H1 (cell line): ENCODE measurements at regions not wholly inside any gene's neighbourhood (a gene's known extent, or its start where the extent isn't known, plus 50 kb on each side); places are given as distances from the start of the nearest gene placed in this dataset.

ENCODE experiments used
- CBX5 ChIP-seq: fragments of 300-800, 300-1000 bp; sonication (generic); IDR thresholded peaks from 2 replicates; pipeline ENCODE4 v1.7.1; 2016; ENCODE audit warnings: antibody characterized with exemption, low read length, low read depth
- CBX8 ChIP-seq: fragments of 300-800, 300-1000 bp; sonication (generic); IDR thresholded peaks from 2 replicates; pipeline ENCODE4 v1.7.1; 2016; ENCODE audit warnings: low read depth, low read length, borderline replicate concordance
- CEBPB ChIP-seq: IDR thresholded peaks from 2 replicates; pipeline ENCODE4 v1.6.1; 2012; ENCODE audit warnings: low read depth, low read length
- CREB1 ChIP-seq: IDR thresholded peaks from 2 replicates; pipeline ENCODE4 v1.6.1; 2012; ENCODE audit warnings: inconsistent platforms
- EGR1 ChIP-seq: IDR thresholded peaks from 2 replicates; pipeline ENCODE4 v1.6.1; 2011; ENCODE audit warnings: low read depth, low read length, borderline replicate concordance
- FOSL1 ChIP-seq: IDR thresholded peaks from 2 replicates; pipeline ENCODE4 v1.6.1; 2011; ENCODE audit warnings: mild to moderate bottlenecking, low read depth, low read length, moderate library complexity; ENCODE audit not compliant: insufficient read depth
- GTF2F1 ChIP-seq: IDR thresholded peaks from 2 replicates; pipeline ENCODE4 v1.6.1; 2012; ENCODE audit warnings: low read depth, low read length, improper control_type of control experiment, borderline replicate concordance
- HDAC2 ChIP-seq, 2 experiments: fragments of 300-600 bp in 1 of 2; sonication (generic) in 1 of 2; IDR thresholded peaks; 2 replicates each; pipeline ENCODE4 v1.6.1; 2011 to 2012; ENCODE audit warnings: low read depth in 2 of 2, low read length in 2 of 2, mild to moderate bottlenecking in 2 of 2, moderate library complexity in 2 of 2, borderline replicate concordance in 1 of 2, inconsistent platforms in 1 of 2
- HDAC6 ChIP-seq: IDR thresholded peaks from one replicate; pipeline ENCODE4 v1.7.1; 2012; ENCODE audit warnings: low read depth, mild to moderate bottlenecking, inconsistent platforms, low read length, moderate library complexity
- MAFK ChIP-seq: IDR thresholded peaks from 2 replicates; pipeline ENCODE4 v1.6.1; 2012; ENCODE audit warnings: low read depth, mild to moderate bottlenecking, improper control_type of control experiment, low read length
- PHF8 ChIP-seq: fragments of 200-600 bp; sonication (generic); conservative IDR thresholded peaks from 2 replicates; pipeline ENCODE4 v1.7.1; 2012; ENCODE audit warnings: low read depth, mild to moderate bottlenecking, inconsistent platforms, low read length, moderate library complexity
- POLR2A ChIP-seq, 2 experiments: IDR thresholded peaks; 1 replicate in 1 of 2; 2 replicates in 1 of 2; pipeline ENCODE4 v1.6.1; 2011; ENCODE audit warnings: low read depth in 2 of 2, low read length in 2 of 2, mild to moderate bottlenecking in 2 of 2; ENCODE audit errors: control extremely low read depth in 1 of 2
- RAD21 ChIP-seq, 2 experiments: IDR thresholded peaks in 1 of 2; conservative IDR thresholded peaks in 1 of 2; 2 replicates each; pipeline ENCODE4 v1.6.1; 2011; ENCODE audit warnings: low read depth in 2 of 2, low read length in 2 of 2, improper control_type of control experiment in 1 of 2, inconsistent platforms in 1 of 2, mild to moderate bottlenecking in 1 of 2, moderate library complexity in 1 of 2
- RBBP5 ChIP-seq: IDR thresholded peaks from 2 replicates; pipeline ENCODE4 v1.7.1; 2012; ENCODE audit warnings: low read depth, mild to moderate bottlenecking, inconsistent platforms, low read length, moderate library complexity, borderline replicate concordance
- SIN3A ChIP-seq, 2 experiments: IDR thresholded peaks in 1 of 2; conservative IDR thresholded peaks in 1 of 2; 2 replicates each; pipeline ENCODE4 v1.6.1; 2011 to 2012; ENCODE audit warnings: low read length in 2 of 2, improper control_type of control experiment in 1 of 2, low read depth in 1 of 2, mild to moderate bottlenecking in 1 of 2
- SRF ChIP-seq: IDR thresholded peaks from 2 replicates; pipeline ENCODE4 v1.6.1; 2011; ENCODE audit warnings: mild to moderate bottlenecking, low read depth, low read length, moderate library complexity
- TBP ChIP-seq: IDR thresholded peaks from 2 replicates; pipeline ENCODE4 v1.6.1; 2011; ENCODE audit warnings: low read depth, low read length, improper control_type of control experiment
- YY1 ChIP-seq: IDR thresholded peaks from 2 replicates; pipeline ENCODE4 v1.6.1; 2011; ENCODE audit warnings: low read depth, mild to moderate bottlenecking, low read length
- ZNF274 ChIP-seq: IDR thresholded peaks from 2 replicates; pipeline ENCODE4 v1.7.0; 2012; ENCODE audit warnings: low read length, borderline replicate concordance; ENCODE audit errors: extremely low read depth
- TF ChIP-seq, protein P1 (sequence below): IDR thresholded peaks from 2 replicates; pipeline ENCODE4 v1.6.1; 2012; ENCODE audit warnings: inconsistent platforms
- TF ChIP-seq, protein P2 (sequence below): IDR thresholded peaks from 2 replicates; pipeline ENCODE4 v1.6.1; 2012; ENCODE audit warnings: inconsistent platforms
- TF ChIP-seq, protein P3 (sequence below): IDR thresholded peaks from 2 replicates; pipeline ENCODE4 v1.6.1; 2011; ENCODE audit warnings: low read depth, mild to moderate bottlenecking, low read length; ENCODE audit not compliant: insufficient read depth

DNA sequence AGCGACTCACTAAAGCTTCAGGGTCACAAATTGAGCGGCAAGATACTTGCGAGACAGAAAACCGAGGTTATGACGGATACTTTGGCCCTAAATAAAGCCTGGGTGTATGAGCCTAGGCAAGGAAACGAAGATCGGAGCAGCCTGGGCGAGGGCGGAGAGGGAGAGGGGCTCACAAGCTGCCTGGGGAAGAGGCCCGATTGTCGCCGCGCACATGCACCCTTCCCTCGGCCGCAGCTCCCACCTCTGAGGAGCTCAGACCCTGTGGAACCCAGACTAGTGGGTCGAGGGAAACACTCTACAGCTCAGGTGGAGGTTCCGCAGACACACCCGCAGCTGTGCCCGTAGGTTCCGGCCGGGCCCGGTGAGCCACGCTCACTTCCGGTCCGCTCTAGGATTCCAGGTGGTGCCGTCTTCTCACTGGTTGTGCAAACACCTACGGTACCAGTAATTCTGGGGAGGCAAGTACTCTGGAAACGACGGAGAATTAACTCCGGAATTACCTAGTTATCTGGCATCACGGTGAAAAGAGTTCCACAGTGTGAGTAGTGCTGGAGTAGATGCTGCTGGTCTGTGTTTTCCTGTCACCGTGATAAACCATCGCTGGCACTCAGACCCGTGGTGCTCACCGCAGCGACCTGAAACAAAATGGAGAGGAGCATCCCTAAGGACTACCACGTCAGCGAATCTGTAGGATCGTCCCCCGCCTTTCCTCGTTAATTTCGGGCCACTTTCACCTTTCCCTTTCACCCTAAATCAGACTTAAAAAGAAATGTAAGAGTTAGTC, 61.5 kb downstream of the GPX5 start (continued):
- TF ChIP-seq SIN3A (conservative IDR thresholded peaks at IDR 0.05 in 1 of 2, IDR thresholded peaks at IDR 0.05 in 1 of 2; ENCODE audit: low read depth in 1 of 2, low read length in 2 of 2) = peak; percentile 78 to 92; a peak in 2 of 4 replicates
- 0 out of 2 replicates have a peak, but pooled peaks have one; percentile 15 for TF ChIP-seq MAFK
- TF ChIP-seq CREB1 = peak; percentile 72; the same call in 1 of the 2 replicates
- no peak for TF ChIP-seq CBX8
- TF ChIP-seq, protein P1, sequence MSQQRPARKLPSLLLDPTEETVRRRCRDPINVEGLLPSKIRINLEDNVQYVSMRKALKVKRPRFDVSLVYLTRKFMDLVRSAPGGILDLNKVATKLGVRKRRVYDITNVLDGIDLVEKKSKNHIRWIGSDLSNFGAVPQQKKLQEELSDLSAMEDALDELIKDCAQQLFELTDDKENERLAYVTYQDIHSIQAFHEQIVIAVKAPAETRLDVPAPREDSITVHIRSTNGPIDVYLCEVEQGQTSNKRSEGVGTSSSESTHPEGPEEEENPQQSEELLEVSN = peak; percentile 73
- TF ChIP-seq RBBP5 = peak; percentile 94
- peak; percentile 55; the same call in 1 of the 2 replicates for TF ChIP-seq CEBPB
- peak; percentile 20; the same call in 1 of the 2 replicates for TF ChIP-seq GTF2F1
- 0 out of 2 replicates have a peak, but pooled peaks have one; percentile 42 for TF ChIP-seq EGR1
- TF ChIP-seq HDAC2 (IDR thresholded peaks at IDR 0.05; ENCODE audit: borderline replicate concordance in 1 of 2, low read depth in 2 of 2, low read length in 2 of 2) = peak in 1 of 2 experiments; percentile 36; a peak in 1 of 4 replicates
- no peak for TF ChIP-seq CBX5
- TF ChIP-seq HDAC6 = no peak
- no peak for TF ChIP-seq ZNF274
- TF ChIP-seq SRF = no peak
- TF ChIP-seq TBP = peak; percentile 96
- TF ChIP-seq, protein P2, sequence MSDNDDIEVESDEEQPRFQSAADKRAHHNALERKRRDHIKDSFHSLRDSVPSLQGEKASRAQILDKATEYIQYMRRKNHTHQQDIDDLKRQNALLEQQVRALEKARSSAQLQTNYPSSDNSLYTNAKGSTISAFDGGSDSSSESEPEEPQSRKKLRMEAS = peak; percentile 75
- TF ChIP-seq YY1 = peak; percentile 75
- TF ChIP-seq FOSL1 = no peak
- TF ChIP-seq POLR2A (IDR thresholded peaks at IDR 0.05; ENCODE audit: control extremely low read depth in 1 of 2, low read depth in 2 of 2, low read length in 2 of 2) = peak; percentile 46 to 88
- TF ChIP-seq RAD21 (IDR thresholded peaks at IDR 0.05 in 1 of 2, conservative IDR thresholded peaks at IDR 0.05 in 1 of 2; ENCODE audit: low read depth in 2 of 2, low read length in 2 of 2) = no peak; a peak in 1 of 4 replicates
- TF ChIP-seq, protein P3, sequence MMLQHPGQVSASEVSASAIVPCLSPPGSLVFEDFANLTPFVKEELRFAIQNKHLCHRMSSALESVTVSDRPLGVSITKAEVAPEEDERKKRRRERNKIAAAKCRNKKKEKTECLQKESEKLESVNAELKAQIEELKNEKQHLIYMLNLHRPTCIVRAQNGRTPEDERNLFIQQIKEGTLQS = no peak
- TF ChIP-seq PHF8 = peak; percentile 68
